Choroid plexus epithelial cell (primary cell): ENCODE measurements at regions not wholly inside any gene's neighbourhood (a gene's known extent, or its start where the extent isn't known, plus 50 kb on each side); places are given as distances from the start of the nearest gene placed in this dataset.

Experiments used
- DNase-seq: peaks from one replicate; pipeline ENCODE4 v3.0.0-alpha.2; 2010; ENCODE audit warnings: low read depth
- H3K4me3 ChIP-seq: 2 replicates; pipeline ENCODE4 v1.5.1; 2011; ENCODE audit warnings: low read depth, mild to moderate bottlenecking, control low read depth, low read length, moderate library complexity
- CTCF ChIP-seq: conservative IDR thresholded peaks from 2 replicates; pipeline ENCODE4 v1.5.1; 2011; ENCODE audit warnings: low read depth, mild to moderate bottlenecking, control low read depth, inconsistent platforms, low read length, moderate library complexity

DNA sequence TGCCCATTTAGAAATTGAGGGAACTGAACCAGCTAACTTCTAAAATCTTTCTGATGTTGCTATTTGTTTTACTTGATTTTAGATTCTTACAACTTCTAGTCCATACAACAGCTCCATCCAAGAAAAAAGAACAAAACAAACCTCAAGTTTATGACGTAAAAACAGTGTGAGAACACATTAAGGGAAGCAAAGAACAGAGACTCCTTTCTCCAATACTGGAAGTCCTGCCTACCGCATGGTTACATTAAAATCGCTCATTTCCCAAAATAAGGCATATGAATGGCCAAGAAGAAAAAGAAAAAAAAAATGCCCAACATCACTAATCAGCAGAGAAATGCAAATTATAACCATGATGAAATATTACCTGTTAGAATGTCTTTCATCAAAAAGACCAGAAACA is 110.0 kb downstream of the TRIB2 start:
- no peak overlapping the region for H3K4me3 ChIP-seq
- no peak for TF ChIP-seq CTCF
- no peak for DNase-seq

DNA sequence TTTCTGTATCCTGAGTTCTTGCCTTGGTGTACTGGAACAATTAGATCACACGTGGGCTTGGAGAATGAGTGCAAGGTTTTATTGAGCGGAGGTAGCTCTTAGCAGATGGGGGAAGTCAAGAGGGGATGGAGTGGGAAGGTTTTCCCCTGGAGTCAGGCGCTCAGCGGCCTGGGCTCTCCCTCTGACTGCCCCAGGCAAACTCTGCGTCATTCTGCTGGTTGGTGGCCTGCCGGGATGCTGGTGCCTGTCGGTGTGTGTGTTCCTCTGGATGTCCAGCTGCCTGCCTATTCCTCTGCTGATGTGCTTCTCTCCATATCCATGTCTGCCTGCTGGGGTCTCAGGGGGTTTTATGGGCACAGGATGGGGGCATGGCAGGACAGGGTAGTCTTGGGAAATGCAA is 111.0 kb downstream of the TRIB2 start:
- no peak for DNase-seq
- H3K4me3 ChIP-seq = no peak overlapping the region
- TF ChIP-seq CTCF = no peak

DNA sequence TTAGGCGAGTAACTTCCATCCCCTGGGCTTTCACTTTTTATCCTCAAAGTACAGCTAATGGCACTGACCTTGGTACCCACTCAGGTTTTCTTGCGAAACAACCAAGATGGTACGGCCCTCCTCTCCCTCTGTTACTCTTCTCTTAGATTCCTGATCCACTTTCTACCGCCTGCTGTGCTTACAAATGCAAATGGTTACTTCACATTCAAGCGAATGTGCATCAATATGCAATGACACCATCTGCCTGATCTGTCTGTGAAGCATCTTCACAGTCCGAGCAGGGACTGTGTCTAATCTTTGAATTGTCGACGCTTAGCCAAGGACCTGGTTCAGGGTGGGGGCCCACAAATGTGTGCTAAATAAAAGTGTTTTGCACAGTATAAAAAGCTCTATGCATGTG is 112.2 kb downstream of the TRIB2 start:
- no peak overlapping the region for H3K4me3 ChIP-seq
- DNase-seq = no peak
- TF ChIP-seq CTCF = no peak

DNA sequence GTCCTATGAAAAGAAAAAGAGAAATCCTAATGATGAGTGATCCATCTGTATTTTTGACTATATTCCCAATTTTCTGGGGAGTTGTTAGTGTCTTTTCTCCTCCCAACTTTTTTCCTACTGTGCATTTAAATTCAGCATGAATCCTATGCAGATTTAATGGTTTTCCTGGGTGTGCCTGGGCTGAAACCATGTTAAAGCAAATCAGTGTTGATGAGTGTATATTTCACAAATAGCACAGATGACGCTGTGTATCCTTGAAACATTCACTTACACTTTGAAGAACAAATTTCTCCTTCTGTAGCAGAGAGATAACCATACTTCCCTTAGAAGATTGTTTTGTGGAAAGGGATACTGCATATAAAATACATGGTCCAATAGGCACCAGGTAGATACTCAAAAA is 114.3 kb downstream of the TRIB2 start:
- no peak overlapping the region for H3K4me3 ChIP-seq
- no peak for DNase-seq
- no peak for TF ChIP-seq CTCF

GRCh38 chr2:12834239-12834638 is 117.5 kb downstream of the TRIB2 start:
- no peak for TF ChIP-seq CTCF
- DNase-seq = no peak
- H3K4me3 ChIP-seq = no peak overlapping the region

- DNase-seq = no peak
- TF ChIP-seq CTCF = no peak
Measured at GRCh38 chr2:12835733-12836132, 119.0 kb downstream of the TRIB2 start.

GRCh38 chr2:12839339-12839738 is 122.6 kb downstream of the TRIB2 start:
- H3K4me3 ChIP-seq = no peak overlapping the region
- no peak for DNase-seq
- TF ChIP-seq CTCF = no peak

More at GRCh38 chr2:12835733-12836132, 119.0 kb downstream of the TRIB2 start:
- no peak overlapping the region for H3K4me3 ChIP-seq
